ENCODE measurements at regions not wholly inside any gene's neighbourhood (a gene's known extent, or its start where the extent isn't known, plus 50 kb on each side); places are given as distances from the start of the nearest gene placed in this dataset.

DNA sequence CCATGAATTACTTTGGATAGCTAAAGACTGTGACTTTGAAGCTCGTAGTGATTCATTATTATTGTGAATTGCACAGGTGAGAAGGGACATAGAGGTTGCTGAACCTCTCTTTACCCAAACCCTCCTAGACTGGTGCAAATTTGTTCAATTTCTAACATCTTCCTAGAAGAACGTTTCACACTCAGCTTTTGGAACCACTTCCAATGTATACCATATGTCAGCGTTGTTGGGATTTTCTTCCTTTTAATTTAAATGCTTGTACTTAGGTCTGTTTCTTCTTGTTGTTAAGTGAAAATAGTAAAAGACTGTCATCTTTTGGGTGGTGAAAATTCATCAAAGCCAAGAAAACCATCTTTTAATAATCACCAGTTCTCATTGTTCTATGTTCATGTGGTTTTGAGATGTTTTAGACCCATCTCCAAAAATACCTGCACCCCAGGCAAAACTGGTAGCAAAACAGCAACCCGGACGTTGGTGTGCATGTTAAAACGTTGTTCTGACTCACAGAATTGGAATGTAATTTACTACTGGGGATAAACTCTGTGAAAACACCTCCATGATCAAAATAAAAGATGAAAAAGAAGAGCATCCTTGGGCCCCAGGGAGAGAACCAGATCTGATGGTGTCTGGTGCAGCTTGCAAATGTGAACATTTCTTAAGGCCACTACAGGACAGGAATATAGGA, 238.3 kb downstream of the NPR3 start:
- ATAC-seq, result no peak
- no peak for TF ChIP-seq ZNF547 (CRISPR knock-in tag; IDR thresholded peaks at IDR 0.05)
- no peak for TF ChIP-seq ZNF251 (CRISPR knock-in tag; IDR thresholded peaks at IDR 0.05)
- no peak for TF ChIP-seq ZMYM4 (CRISPR knock-in tag; IDR thresholded peaks at IDR 0.05)
- TF ChIP-seq, protein P1, sequence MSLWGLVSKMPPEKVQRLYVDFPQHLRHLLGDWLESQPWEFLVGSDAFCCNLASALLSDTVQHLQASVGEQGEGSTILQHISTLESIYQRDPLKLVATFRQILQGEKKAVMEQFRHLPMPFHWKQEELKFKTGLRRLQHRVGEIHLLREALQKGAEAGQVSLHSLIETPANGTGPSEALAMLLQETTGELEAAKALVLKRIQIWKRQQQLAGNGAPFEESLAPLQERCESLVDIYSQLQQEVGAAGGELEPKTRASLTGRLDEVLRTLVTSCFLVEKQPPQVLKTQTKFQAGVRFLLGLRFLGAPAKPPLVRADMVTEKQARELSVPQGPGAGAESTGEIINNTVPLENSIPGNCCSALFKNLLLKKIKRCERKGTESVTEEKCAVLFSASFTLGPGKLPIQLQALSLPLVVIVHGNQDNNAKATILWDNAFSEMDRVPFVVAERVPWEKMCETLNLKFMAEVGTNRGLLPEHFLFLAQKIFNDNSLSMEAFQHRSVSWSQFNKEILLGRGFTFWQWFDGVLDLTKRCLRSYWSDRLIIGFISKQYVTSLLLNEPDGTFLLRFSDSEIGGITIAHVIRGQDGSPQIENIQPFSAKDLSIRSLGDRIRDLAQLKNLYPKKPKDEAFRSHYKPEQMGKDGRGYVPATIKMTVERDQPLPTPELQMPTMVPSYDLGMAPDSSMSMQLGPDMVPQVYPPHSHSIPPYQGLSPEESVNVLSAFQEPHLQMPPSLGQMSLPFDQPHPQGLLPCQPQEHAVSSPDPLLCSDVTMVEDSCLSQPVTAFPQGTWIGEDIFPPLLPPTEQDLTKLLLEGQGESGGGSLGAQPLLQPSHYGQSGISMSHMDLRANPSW (CRISPR knock-in tag; IDR thresholded peaks at IDR 0.05; ENCODE audit: borderline replicate concordance), result no peak
- TF ChIP-seq MEIS1 (CRISPR knock-in tag; IDR thresholded peaks at IDR 0.05; ENCODE audit: borderline replicate concordance), result no peak
- TF ChIP-seq, protein P2, sequence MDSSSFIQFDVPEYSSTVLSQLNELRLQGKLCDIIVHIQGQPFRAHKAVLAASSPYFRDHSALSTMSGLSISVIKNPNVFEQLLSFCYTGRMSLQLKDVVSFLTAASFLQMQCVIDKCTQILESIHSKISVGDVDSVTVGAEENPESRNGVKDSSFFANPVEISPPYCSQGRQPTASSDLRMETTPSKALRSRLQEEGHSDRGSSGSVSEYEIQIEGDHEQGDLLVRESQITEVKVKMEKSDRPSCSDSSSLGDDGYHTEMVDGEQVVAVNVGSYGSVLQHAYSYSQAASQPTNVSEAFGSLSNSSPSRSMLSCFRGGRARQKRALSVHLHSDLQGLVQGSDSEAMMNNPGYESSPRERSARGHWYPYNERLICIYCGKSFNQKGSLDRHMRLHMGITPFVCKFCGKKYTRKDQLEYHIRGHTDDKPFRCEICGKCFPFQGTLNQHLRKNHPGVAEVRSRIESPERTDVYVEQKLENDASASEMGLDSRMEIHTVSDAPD (CRISPR knock-in tag; IDR thresholded peaks at IDR 0.05), result no peak
- TF ChIP-seq KAT8 (CRISPR knock-in tag; IDR thresholded peaks at IDR 0.05), result no peak
- TF ChIP-seq KDM6A (CRISPR knock-in tag; IDR thresholded peaks at IDR 0.05; ENCODE audit: low read depth), result no peak
- TF ChIP-seq, protein P3, sequence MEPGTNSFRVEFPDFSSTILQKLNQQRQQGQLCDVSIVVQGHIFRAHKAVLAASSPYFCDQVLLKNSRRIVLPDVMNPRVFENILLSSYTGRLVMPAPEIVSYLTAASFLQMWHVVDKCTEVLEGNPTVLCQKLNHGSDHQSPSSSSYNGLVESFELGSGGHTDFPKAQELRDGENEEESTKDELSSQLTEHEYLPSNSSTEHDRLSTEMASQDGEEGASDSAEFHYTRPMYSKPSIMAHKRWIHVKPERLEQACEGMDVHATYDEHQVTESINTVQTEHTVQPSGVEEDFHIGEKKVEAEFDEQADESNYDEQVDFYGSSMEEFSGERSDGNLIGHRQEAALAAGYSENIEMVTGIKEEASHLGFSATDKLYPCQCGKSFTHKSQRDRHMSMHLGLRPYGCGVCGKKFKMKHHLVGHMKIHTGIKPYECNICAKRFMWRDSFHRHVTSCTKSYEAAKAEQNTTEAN (CRISPR knock-in tag; conservative IDR thresholded peaks at IDR 0.05), result no peak
- TF ChIP-seq SMARCE1 (IDR thresholded peaks at IDR 0.05; ENCODE audit: borderline replicate concordance), result no peak
- POLR2A ChIA-PET, result no interaction called here
- Histone ChIP-seq H3K4me1 (ENCODE audit: insufficient read depth, low read length) (no peaks in the 10 kb centered on the region), H3K4me2 (ENCODE audit: low read depth, low read length) (no peak overlapping the region), H3K36me3 (replicated peaks in 1 of 2; ENCODE audit: control insufficient read depth in 1 of 2, insufficient read depth in 2 of 2, low read length in 2 of 2) (no peaks in the 10 kb centered on the region), H3K9me3 (ENCODE audit: low read length) (no peaks in the 10 kb centered on the region), H3K4me3 (replicated peaks in 1 of 3; ENCODE audit: insufficient read depth in 1 of 3, low read depth in 2 of 3, low read length in 3 of 3) (no peak overlapping the region), H3K79me2 (ENCODE audit: insufficient read depth, low read length) (no peaks in the 10 kb centered on the region), H3K27me3 (ENCODE audit: control insufficient read depth in 1 of 2, insufficient read depth in 2 of 2, low read length in 2 of 2) (no peaks in the 10 kb centered on the region), H2AFZ (ENCODE audit: low read length) (no peak overlapping the region), H4K20me1 (ENCODE audit: insufficient read depth, low read length) (no peaks in the 10 kb centered on the region), H3K27ac (ENCODE audit: extremely low read length, insufficient read depth, low read length) (no peak overlapping the region), H3K9ac (ENCODE audit: insufficient read depth, low read depth, low read length) (no peak overlapping the region)
- no peak for FAIRE-seq
- in situ Hi-C loops (cut with HindIII; ENCODE audit: extremely low pct_ligation_motif_present, low pct_unique_long_range_greater_than_20kb), result loop anchor here (25.0 kb wide), 2 partner anchors 237 to 463 kb away; partner anchors contain the start of gene NPR3
- BruUV-seq (replicated peaks), result no TSS peak
- 0% methylated on average over 6 of the region's 6 CpGs for WGBS (ENCODE audit: low lambda C conversion rate)
- intact Hi-C loops (cut with micrococcal nuclease; ENCODE audit: unreplicated experiment), result no loop called here
- CTCF ChIA-PET (ENCODE audit: low intra/inter-chr PET ratio, low total read pairs), result no interaction called here
- DNase-seq (ENCODE audit: low spot score), result no peak
